Kidney (tissue), 13 donors: ENCODE measurements at regions not wholly inside any gene's neighbourhood (a gene's known extent, or its start where the extent isn't known, plus 50 kb on each side); places are given as distances from the start of the nearest gene placed in this dataset.

ENCODE experiments used
- DNase-seq, 5 donors: peaks; one replicate each; pipeline ENCODE4 v3.0.0-alpha.2; 2013 to 2020
- FAIRE-seq: peaks from 2 replicates; lab custom pipeline; 2012; peaks lifted over from hg19 to GRCh38; lab: Jason Lieb, UNC
- H3K27ac ChIP-seq, 2 donors: one replicate each; pipeline ENCODE4 v1.7.0; 2013; ENCODE audit warnings: low read depth in 2 of 2, low read length in 2 of 2, inconsistent platforms in 1 of 2
- H3K27me3 ChIP-seq: one replicate; pipeline ENCODE4 v1.7.1; 2013; ENCODE audit warnings: low read length, inconsistent platforms; ENCODE audit not compliant: control insufficient read depth, insufficient read depth
- H3K36me3 ChIP-seq, 3 donors: one replicate each; pipeline versions ENCODE4 v1.7.0 to v1.7.1; 2013; ENCODE audit warnings: low read length in 3 of 3, control low read depth in 1 of 3, inconsistent platforms in 1 of 3; ENCODE audit not compliant: insufficient read depth in 3 of 3, control insufficient read depth in 2 of 3
- H3K4me1 ChIP-seq, 3 donors: one replicate each; pipeline versions ENCODE4 v1.7.0 to v1.7.1; 2013; ENCODE audit warnings: low read length in 3 of 3, inconsistent platforms in 1 of 3, low read depth in 1 of 3; ENCODE audit not compliant: control insufficient read depth in 2 of 3, insufficient read depth in 2 of 3
- H3K4me3 ChIP-seq, 3 donors: one replicate each; pipeline versions ENCODE4 v1.7.0 to v1.8.1; 2013; ENCODE audit warnings: low read length in 3 of 3, control low read depth in 1 of 3, inconsistent platforms in 1 of 3
- H3K9ac ChIP-seq, 3 donors: one replicate each; pipeline versions ENCODE4 v1.7.0 to v1.7.1; 2013; ENCODE audit warnings: low read length in 3 of 3, control low read depth in 1 of 3, inconsistent platforms in 1 of 3
- H3K9me3 ChIP-seq, 3 donors: one replicate each; pipeline versions ENCODE4 v1.7.0 to v1.7.1; 2013; ENCODE audit warnings: low read length in 3 of 3, control low read depth in 1 of 3, inconsistent platforms in 1 of 3; ENCODE audit not compliant: control insufficient read depth in 2 of 3, insufficient read depth in 1 of 3
- CTCF ChIP-seq: IDR thresholded peaks from 3 replicates; pipeline ENCODE4 v1.5.1; 2012; ENCODE audit warnings: mild to moderate bottlenecking, moderate library complexity, borderline replicate concordance; ENCODE audit not compliant: insufficient read depth; ENCODE audit errors: extremely low read depth
- intact Hi-C: fragments of 100-400 bp; cut with DNase I; formaldehyde crosslinking; loops from one replicate; pipeline ENCODE4 v1.11.1; 2022
- donor health status: control.
- donor health status: control.
- donor health status: control.
- donor health status: control.
- donor health status: control.
- donor health status: DM: yes; HTN: yes; CAD: no.
- donor health status: Normal renal cell carcinoma (clear cell type).

- intact Hi-C loops, result no loop called here
- Histone ChIP-seq H3K27me3 (no peaks in the 10 kb centered on the region), H3K9ac (no peak overlapping the region), H3K36me3 (no peaks in the 10 kb centered on the region), H3K9me3 (no peaks in the 10 kb centered on the region), H3K27ac (no peak overlapping the region), H3K4me1 (no peaks in the 10 kb centered on the region), H3K4me3 (no peak overlapping the region)
- no peak for TF ChIP-seq CTCF
- FAIRE-seq (no peak), DNase-seq (no peak)
Observed at GRCh38 chr12:19801941-19802340, 362.6 kb downstream of the AEBP2 start.

GRCh38 chr12:19802915-19803314 lies 363.6 kb downstream of the AEBP2 start:
- DNase-seq, result peak in 1 of 5 donors; percentile 33
- H3K27ac ChIP-seq, result no peak overlapping the region
- H3K4me3 ChIP-seq, result no peak overlapping the region
- H3K27me3 ChIP-seq, result no peaks in the 10 kb centered on the region
- TF ChIP-seq CTCF, result no peak
- intact Hi-C loops, result no loop called here
- no peak for FAIRE-seq
- H3K9ac ChIP-seq, result no peak overlapping the region
- no peaks in the 10 kb centered on the region for H3K4me1 ChIP-seq
- no peaks in the 10 kb centered on the region for H3K9me3 ChIP-seq
- H3K36me3 ChIP-seq, result no peaks in the 10 kb centered on the region

GRCh38 chr12:19804737-19805136 lies 365.4 kb downstream of the AEBP2 start:
- DNase-seq (no peak), FAIRE-seq (no peak)
- intact Hi-C loops, result no loop called here
- no peak for TF ChIP-seq CTCF
- H3K27ac ChIP-seq, result no peak overlapping the region
- H3K4me3 ChIP-seq, result no peak overlapping the region
- no peaks in the 10 kb centered on the region for H3K9me3 ChIP-seq
- no peaks in the 10 kb centered on the region for H3K27me3 ChIP-seq
- no peak overlapping the region for H3K9ac ChIP-seq
- H3K4me1 ChIP-seq, result no peaks in the 10 kb centered on the region
- no peaks in the 10 kb centered on the region for H3K36me3 ChIP-seq

GRCh38 chr12:19808371-19808770 lies 369.1 kb downstream of the AEBP2 start:
- intact Hi-C loops, result no loop called here

More at GRCh38 chr12:19808371-19808770, 369.1 kb downstream of the AEBP2 start:
- H3K9me3 ChIP-seq, result no peaks in the 10 kb centered on the region
- no peak overlapping the region for H3K4me3 ChIP-seq
- no peak for DNase-seq
- no peaks in the 10 kb centered on the region for H3K36me3 ChIP-seq
- no peak for FAIRE-seq
- no peaks in the 10 kb centered on the region for H3K4me1 ChIP-seq
- no peak for TF ChIP-seq CTCF
- H3K27ac ChIP-seq, result no peak overlapping the region
- no peak overlapping the region for H3K9ac ChIP-seq
- H3K27me3 ChIP-seq, result no peaks in the 10 kb centered on the region
